Activated CD8-positive, alpha-beta memory T cell treated with anti-CD3 and anti-CD28 coated beads, Interleukin-2, amount 50 U/mL, for 24 hours (primary cell): ENCODE measurements at regions not wholly inside any gene's neighbourhood (a gene's known extent, or its start where the extent isn't known, plus 50 kb on each side); places are given as distances from the start of the nearest gene placed in this dataset.
"Not testable (repeated sequence)": the region's sequence is repeated elsewhere in the genome, so short reads cannot be mapped to it uniquely, and the experiment has no call there.

Experiments used
- DNase-seq: peaks from one replicate; pipeline ENCODE4 v3.0.0-alpha.2; 2020; ENCODE audit errors: extremely low read depth

GRCh38 chr11:33971530-33971929, 79.7 kb upstream of the LMO2 start:
- not testable (repeated sequence) for DNase-seq

- no peak for DNase-seq
Observed at GRCh38 chr11:33970984-33971466, 79.1 kb upstream of the LMO2 start.

- no peak for DNase-seq
Observed at GRCh38 chr11:33967451-33967850, 75.6 kb upstream of the LMO2 start.

GRCh38 chr11:33965032-33965431, 73.2 kb upstream of the LMO2 start:
- no peak for DNase-seq

GRCh38 chr11:33959855-33960400, 68.1 kb upstream of the LMO2 start:
- DNase-seq: no peak

GRCh38 chr11:33957304-33957917, 65.5 kb upstream of the LMO2 start:
- no peak for DNase-seq

- DNase-seq: no peak
Observed at GRCh38 chr11:33956611-33957010, 64.7 kb upstream of the LMO2 start.

GRCh38 chr11:33953289-33953688, 61.4 kb upstream of the LMO2 start:
- DNase-seq: no peak

GRCh38 chr11:33952805-33953204, 60.9 kb upstream of the LMO2 start:
- no peak for DNase-seq

- DNase-seq: no peak
Observed at GRCh38 chr11:33949252-33949913, 57.5 kb upstream of the LMO2 start.

- DNase-seq: no peak
Observed at GRCh38 chr11:33948494-33948893, 56.6 kb upstream of the LMO2 start.

- DNase-seq: not testable (repeated sequence)
Observed at GRCh38 chr11:33947918-33948317, 56.0 kb upstream of the LMO2 start.

GRCh38 chr11:33946930-33947329, 55.1 kb upstream of the LMO2 start:
- DNase-seq: no peak

- no peak for DNase-seq
Observed at GRCh38 chr11:33945481-33946268, 53.8 kb upstream of the LMO2 start.

- no peak for DNase-seq
Observed at GRCh38 chr11:33944693-33945424, 53.0 kb upstream of the LMO2 start.

GRCh38 chr11:33944345-33944692, 52.4 kb upstream of the LMO2 start:
- DNase-seq: no peak

GRCh38 chr11:33942954-33943353, 51.1 kb upstream of the LMO2 start:
- DNase-seq: no peak

GRCh38 chr11:33941637-33942160, 49.8 kb upstream of the LMO2 start:
- DNase-seq: no peak
